Rectal smooth muscle tissue (tissue), 1 donor: ENCODE measurements at regions not wholly inside any gene's neighbourhood (a gene's known extent, or its start where the extent isn't known, plus 50 kb on each side); places are given as distances from the start of the nearest gene placed in this dataset.

Source experiments
- H3K27ac ChIP-seq: one replicate; pipeline ENCODE4 v1.7.0; 2013; ENCODE audit warnings: low read depth, low read length, inconsistent platforms
- H3K27me3 ChIP-seq: one replicate; pipeline ENCODE4 v1.7.0; 2013; ENCODE audit warnings: low read length; ENCODE audit not compliant: control insufficient read depth, insufficient read depth
- H3K36me3 ChIP-seq: one replicate; pipeline ENCODE4 v1.7.0; 2013; ENCODE audit warnings: low read length; ENCODE audit not compliant: control insufficient read depth, insufficient read depth
- H3K4me1 ChIP-seq: one replicate; pipeline ENCODE4 v1.7.0; 2013; ENCODE audit warnings: low read length; ENCODE audit not compliant: control insufficient read depth, insufficient read depth
- H3K4me3 ChIP-seq: one replicate; pipeline ENCODE4 v1.7.0; 2013; ENCODE audit warnings: low read length
- H3K9ac ChIP-seq: one replicate; pipeline ENCODE4 v1.7.0; 2013; ENCODE audit warnings: low read length

DNA sequence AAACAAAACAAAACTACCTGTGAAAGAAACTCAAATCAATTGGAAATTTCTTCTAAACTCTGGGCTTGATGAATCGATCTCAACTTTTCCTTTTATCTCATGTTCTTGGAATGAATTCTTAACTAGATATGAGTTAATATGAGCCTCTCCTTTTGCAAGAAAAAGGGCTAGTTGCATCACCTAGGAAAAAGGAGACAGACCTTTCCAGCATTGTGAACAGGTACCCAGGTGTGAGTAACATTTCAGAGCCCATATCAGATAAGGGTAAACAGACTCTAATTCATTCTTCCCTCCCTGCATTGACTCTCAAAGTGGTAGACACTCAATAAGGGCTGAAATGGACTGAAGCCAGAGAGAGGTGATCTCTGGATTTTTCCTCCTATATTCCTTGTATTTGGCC is 103.8 kb upstream of the AGR3 start:
- H3K27me3 ChIP-seq: no peaks in the 10 kb centered on the region
- H3K9ac ChIP-seq: no peak overlapping the region
- H3K36me3 ChIP-seq: no peaks in the 10 kb centered on the region
- H3K4me3 ChIP-seq: no peak overlapping the region
- no peaks in the 10 kb centered on the region for H3K4me1 ChIP-seq
- no peak overlapping the region for H3K27ac ChIP-seq

DNA sequence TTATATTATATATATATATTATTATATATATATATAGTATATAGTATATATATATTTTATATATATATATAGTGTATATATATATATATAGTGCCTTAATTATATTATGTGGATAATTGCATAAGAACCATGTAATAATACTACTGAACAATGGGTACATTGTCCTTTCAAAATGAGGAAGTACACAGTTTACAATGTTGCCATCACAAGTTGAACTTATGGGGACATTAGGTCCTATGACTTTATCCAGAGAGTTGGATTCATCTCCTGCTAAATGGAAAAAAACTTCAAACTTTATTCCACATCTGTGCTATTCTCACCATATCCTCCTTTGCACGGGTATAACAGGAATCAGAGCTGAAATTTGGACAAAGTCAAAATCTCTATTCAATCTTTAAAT is 105.0 kb upstream of the AGR3 start:
- Histone ChIP-seq H3K36me3 (no peaks in the 10 kb centered on the region), H3K9ac (no peak overlapping the region), H3K27me3 (no peaks in the 10 kb centered on the region), H3K27ac (no peak overlapping the region), H3K4me3 (no peak overlapping the region), H3K4me1 (no peaks in the 10 kb centered on the region)

DNA sequence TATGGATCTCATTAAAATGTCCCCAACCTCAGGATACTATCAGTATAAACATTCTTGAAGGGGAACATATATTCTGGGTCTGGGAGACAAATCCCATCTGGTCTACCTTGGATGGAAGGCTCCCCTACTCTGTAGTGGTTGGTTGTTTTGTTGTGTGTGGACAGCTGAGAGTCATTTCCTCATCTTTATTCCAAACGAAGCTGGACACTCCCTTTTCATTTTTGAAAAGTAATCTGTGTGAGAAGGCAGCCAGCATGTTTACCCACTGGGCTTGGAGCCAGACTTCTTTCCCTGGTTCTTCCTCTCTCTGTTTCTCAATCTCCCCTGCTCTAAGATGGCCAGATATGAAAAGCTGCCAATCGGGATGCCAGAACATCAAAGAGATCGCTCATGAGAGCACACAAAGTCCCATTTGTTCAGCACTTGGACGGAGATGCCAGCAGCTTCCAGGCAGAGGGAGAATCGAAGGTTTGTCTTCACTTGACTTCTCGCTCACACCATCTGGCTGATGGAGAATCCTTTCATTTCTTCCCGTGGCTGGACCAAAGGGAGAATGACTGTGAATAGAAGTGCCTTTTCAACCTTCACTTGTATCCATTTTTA is 108.1 kb upstream of the AGR3 start:
- no peak overlapping the region for H3K9ac ChIP-seq
- no peaks in the 10 kb centered on the region for H3K36me3 ChIP-seq
- H3K4me3 ChIP-seq: peak overlapping the region; percentile 44
- H3K27me3 ChIP-seq: no peaks in the 10 kb centered on the region
- H3K27ac ChIP-seq: peak overlapping the region; percentile 24
- no peaks in the 10 kb centered on the region for H3K4me1 ChIP-seq

DNA sequence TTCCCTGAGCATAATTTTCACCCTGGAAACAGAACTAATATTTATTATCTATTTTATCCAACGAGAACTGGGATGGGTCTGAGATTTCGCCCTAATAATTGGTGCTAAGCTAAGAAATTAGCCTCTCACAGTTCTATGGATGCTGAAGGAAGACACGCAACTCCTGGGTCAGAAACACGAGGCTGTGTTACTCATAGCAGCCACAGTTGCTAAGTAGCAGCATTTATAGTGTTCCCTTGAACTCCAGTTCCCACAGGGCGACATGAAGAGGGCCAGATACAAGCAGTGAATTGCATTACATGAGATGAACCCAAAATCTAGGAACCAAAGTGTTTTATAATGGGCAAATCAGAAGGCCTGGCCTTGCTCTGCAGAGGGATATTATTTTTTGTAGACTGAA is 109.8 kb upstream of the AGR3 start:
- no peaks in the 10 kb centered on the region for H3K36me3 ChIP-seq
- no peaks in the 10 kb centered on the region for H3K4me1 ChIP-seq
- no peak overlapping the region for H3K9ac ChIP-seq
- H3K27ac ChIP-seq: no peak overlapping the region
- H3K4me3 ChIP-seq: no peak overlapping the region
- no peaks in the 10 kb centered on the region for H3K27me3 ChIP-seq

DNA sequence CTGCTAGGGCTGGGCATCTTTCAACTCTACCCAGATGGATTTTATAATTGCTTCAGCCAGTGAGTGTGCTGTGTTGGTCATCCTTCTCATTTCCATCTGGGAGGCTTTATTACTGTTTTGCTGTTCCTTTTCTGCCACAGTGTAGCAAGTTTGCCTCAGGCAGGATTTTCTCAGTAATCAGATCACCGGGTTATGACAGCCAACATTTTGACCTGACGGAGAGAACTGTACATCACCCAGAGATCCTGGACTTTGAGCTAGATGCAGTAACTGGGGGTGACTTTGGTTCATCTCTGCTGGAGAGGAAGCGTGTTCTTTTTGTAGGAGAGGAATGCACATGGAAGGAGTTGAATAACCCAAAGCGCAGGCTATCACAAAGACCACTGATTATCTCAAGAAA is 111.8 kb upstream of the AGR3 start:
- no peak overlapping the region for H3K9ac ChIP-seq
- H3K36me3 ChIP-seq: no peaks in the 10 kb centered on the region
- no peaks in the 10 kb centered on the region for H3K4me1 ChIP-seq
- H3K27ac ChIP-seq: no peak overlapping the region
- H3K27me3 ChIP-seq: no peaks in the 10 kb centered on the region
- H3K4me3 ChIP-seq: no peak overlapping the region

DNA sequence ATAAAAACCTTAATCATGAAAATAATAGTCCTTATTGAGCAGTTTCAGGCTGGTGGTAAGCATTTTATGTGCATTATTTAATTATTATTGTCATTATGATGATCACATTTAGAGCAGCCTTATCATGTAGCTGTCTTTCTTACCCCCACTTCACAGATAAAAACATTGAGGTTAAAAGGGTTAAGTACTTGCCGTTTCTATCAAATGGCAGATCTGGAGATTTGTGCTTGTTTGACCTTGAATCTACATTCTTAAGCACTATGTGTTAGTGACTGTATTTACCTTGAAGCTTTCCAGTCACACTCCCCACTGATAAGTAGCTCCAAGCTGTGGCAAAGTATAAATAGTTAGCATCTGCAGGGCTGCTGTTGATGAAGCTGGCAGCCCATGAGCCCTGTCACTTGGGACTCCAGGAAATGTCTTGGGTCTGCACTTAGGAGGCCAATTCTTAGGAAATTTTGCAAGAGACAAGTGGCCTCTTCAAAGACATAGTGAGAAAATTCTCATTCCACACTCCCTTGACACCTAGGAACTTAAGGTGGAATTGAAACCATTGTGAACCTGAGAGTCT is 116.8 kb upstream of the AGR3 start:
- Histone ChIP-seq H3K4me3 (no peak overlapping the region), H3K36me3 (no peaks in the 10 kb centered on the region), H3K27ac (no peak overlapping the region), H3K9ac (no peak overlapping the region), H3K4me1 (no peaks in the 10 kb centered on the region), H3K27me3 (no peaks in the 10 kb centered on the region)

DNA sequence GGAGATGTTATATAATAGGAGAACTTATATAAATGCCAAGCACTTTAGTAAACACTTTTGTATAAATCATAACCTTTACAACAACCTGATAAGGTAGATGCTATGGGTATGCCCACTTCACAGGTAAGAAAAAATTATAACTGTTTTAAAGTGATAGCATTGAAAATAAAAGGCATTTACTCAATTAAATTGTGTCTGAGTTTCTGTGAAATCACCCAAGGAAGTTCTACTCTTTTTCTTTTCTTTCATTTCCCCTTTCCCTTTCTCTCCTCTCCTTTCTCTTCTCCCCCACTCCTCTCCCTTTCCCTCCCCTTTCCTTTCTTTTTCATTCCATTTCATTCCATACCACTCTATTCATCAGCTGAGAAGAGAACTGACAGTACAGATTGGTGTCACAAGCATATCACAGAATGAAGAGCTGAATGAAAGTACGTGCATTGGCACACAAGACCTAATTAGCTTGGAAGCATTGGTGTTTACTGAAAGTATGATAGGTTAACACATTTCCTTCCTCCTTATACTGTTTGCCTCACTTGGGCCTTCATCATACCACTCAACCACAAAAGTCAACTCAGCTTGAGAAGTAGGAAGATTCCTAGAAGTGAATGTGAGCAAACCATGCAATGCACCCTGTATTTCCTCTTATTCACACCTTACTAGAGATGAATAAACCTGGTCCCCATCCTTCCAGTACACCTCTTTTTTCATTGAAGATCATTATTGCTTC is 117.9 kb upstream of the AGR3 start:
- Histone ChIP-seq H3K4me1 (no peaks in the 10 kb centered on the region), H3K4me3 (no peak overlapping the region), H3K9ac (no peak overlapping the region), H3K27me3 (no peaks in the 10 kb centered on the region), H3K27ac (no peak overlapping the region), H3K36me3 (no peaks in the 10 kb centered on the region)

DNA sequence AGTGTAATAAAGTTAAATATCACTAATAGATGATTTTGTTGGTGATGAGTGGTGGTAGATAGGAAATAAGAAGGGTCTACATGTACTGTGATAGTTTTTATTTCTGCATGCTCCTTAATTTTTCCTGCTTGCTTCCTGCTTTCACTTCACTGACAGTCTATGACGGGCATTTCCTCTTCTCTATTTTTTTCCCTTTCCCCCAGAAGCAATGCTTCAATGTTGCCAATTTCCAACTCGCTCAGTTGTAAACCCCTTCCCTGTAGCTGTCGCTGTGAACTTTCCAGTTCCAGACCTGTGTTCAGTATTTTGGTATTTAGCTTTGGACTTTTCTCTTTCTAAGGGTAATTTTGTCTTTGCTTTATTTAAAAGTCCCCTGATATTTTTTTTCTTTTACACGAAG is 123.5 kb upstream of the AGR3 start:
- no peaks in the 10 kb centered on the region for H3K27me3 ChIP-seq
- no peaks in the 10 kb centered on the region for H3K36me3 ChIP-seq
- H3K4me3 ChIP-seq: no peak overlapping the region
- H3K27ac ChIP-seq: no peak overlapping the region
- H3K4me1 ChIP-seq: no peaks in the 10 kb centered on the region
- H3K9ac ChIP-seq: no peak overlapping the region

DNA sequence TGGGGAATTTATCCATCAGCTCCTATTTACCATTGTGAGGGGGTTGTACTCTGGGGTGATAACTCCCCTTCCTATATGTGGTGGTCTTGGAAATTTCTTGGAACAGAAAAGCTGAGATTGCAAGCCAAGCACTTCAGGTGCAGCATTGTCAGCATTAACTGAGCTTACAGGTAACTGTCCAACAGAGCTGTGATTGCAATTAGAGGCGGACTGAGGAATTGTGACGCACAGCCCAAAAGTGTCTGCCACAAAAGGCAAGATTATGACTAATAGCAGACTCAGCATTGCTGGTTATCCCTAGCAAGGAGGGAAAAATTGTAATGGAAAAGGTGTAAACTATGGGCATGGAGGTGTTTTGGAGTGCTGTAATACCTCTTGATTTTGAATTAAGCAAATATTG is 126.1 kb upstream of the AGR3 start:
- Histone ChIP-seq H3K36me3 (no peaks in the 10 kb centered on the region), H3K9ac (no peak overlapping the region), H3K27ac (no peak overlapping the region), H3K27me3 (no peaks in the 10 kb centered on the region), H3K4me1 (no peaks in the 10 kb centered on the region), H3K4me3 (no peak overlapping the region)

DNA sequence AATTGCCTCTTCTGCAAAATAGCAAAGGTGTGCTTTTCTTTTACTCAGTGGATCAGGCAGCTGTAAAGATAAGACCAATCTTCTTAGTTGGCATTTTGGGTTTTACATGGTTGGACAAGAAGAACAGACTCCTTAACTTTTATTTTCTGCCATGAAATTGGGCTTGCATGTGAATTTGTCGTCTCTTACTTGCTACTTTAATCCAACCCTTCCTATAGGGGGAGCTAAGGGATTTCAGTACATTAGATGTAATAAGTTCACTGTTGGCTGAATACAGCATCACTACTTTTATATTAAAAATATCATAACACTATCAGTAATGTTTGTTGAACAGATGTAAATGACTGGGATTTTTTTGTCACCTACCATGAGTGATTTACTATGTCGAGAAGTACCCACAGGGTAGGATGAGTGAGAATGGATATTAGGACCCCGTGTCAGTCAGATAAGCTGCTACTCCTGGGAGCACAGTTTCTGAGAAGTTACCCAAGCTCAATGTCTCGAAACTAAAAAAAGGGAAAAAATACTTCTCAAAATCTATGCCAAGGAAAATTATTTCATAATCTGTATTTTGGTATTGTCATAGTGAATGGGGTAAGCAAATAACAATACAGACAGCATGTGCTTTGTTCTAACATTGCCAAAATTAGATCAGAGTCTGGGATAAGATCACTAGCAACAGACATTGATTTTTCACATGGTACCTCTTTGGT is 127.4 kb upstream of the AGR3 start:
- Histone ChIP-seq H3K27ac (no peak overlapping the region), H3K36me3 (no peaks in the 10 kb centered on the region), H3K9ac (no peak overlapping the region), H3K27me3 (no peaks in the 10 kb centered on the region), H3K4me1 (no peaks in the 10 kb centered on the region), H3K4me3 (no peak overlapping the region)

DNA sequence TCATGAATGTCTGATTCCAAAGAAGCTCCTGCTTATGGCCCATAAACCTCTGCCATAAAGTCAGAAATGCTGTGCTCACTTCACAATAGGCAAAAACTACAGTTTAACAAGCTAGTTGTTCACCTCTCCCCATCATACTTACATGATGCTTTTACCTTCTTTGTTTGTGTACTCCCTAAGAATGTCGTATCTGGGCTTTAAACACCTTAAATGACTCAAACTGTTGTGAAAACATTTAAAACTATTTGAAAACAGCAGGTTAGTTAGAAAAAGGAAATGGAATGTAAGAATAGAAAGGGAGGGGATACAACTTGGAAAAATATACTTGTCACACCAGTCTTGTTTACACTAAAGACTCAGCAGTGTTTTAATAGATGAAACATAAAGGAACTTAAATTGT is 128.2 kb upstream of the AGR3 start:
- Histone ChIP-seq H3K27ac (no peak overlapping the region), H3K36me3 (no peaks in the 10 kb centered on the region), H3K9ac (no peak overlapping the region), H3K27me3 (no peaks in the 10 kb centered on the region), H3K4me1 (no peaks in the 10 kb centered on the region), H3K4me3 (no peak overlapping the region)

DNA sequence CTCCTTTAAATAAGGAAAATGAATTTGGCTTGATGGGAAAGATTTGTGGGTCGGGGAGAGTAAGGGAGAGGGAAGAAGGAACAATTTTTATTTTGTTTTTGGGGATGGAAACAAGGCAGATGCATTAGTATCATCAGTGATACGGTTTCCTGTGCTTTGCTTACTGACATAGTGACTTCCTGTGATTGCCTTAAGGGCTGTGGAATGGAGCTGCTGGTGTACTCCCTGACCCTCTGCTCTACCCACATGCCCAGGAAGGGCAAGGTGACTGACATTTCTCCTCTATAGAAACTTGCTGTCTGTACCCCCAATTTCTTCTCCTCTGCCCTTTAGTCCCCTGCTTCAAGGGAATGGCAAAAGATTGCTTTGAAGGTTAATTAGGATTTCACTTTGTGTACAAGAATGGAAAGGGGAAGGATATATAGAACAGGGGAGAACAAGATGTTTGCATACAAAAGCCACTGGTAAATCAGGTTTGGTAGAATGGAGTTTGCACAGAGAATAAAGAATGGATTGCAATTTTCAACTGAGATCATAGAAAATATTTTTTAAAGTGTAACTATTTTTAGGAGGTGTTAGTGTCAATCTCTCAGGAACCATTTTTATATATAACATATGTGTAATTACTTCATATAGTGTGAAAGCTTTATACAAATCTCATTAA is 129.0 kb upstream of the AGR3 start:
- H3K27ac ChIP-seq: no peak overlapping the region
- H3K9ac ChIP-seq: no peak overlapping the region

More for the DNA sequence above, 129.0 kb upstream of the AGR3 start:
- H3K4me3 ChIP-seq: no peak overlapping the region
- no peaks in the 10 kb centered on the region for H3K36me3 ChIP-seq
- H3K4me1 ChIP-seq: no peaks in the 10 kb centered on the region
- no peaks in the 10 kb centered on the region for H3K27me3 ChIP-seq
